ENCODE measurements at regions not wholly inside any gene's neighbourhood (a gene's known extent, or its start where the extent isn't known, plus 50 kb on each side); places are given as distances from the start of the nearest gene placed in this dataset.

DNA sequence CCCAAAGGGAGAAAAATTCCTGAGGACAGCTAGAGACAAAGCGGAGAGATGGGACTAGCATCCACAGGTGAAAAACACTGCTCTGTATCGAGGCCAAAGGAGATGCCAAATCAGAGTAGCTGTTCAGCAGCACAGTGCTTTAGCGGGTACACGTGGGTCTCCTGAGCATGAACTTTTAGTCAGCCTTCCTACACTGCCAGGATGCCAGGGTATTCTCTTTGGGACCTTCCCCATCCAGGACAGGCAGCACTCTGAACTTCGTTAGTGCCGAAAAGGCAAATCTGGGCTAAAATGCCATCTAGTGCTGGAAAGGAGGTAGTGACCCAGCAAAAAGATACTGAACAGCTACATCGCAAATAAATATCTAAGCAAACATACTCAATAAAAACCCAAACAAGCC is 64.9 kb downstream of the C6orf58 start:
- in situ Hi-C loops (cut with MboI; ENCODE audit: low pct_unique_long_range_greater_than_20kb, low sequenced_read_pairs): no loop called here
- DNase-seq: peak; percentile 22

All from KBM-7 (cell line).